HEK293 (cell line): ENCODE measurements at regions not wholly inside any gene's neighbourhood (a gene's known extent, or its start where the extent isn't known, plus 50 kb on each side); places are given as distances from the start of the nearest gene placed in this dataset.

ENCODE experiments used
- CTCF ChIA-PET: fragments of 350-600 bp; formaldehyde crosslinking; extraction: SDS; loops from one replicate; lab custom pipeline; 2021; ENCODE audit warnings: antibody characterized with exemption; lab: Yijun Ruan, JAX
- POLR2A ChIA-PET: fragments of 300-600 bp; formaldehyde crosslinking; extraction: SDS; loops from one replicate; lab custom pipeline; 2020; ENCODE audit warnings: antibody characterized with exemption, inconsistent platforms; lab: Yijun Ruan, JAX
- H3K27ac ChIP-seq: fragments of 200-500 bp; sonication (Bioruptor generic); 2 replicates; pipeline ENCODE4 v1.5.1; 2014; ENCODE audit warnings: low read depth, low read length, control low read depth, inconsistent platforms; ENCODE audit errors: extremely low read depth
- H3K36me3 ChIP-seq, 2 experiments: fragments of 200-500 bp in 1 of 2; sonication (Bioruptor generic) in 1 of 2; 1 replicate in 1 of 2; 2 replicates in 1 of 2; pipeline ENCODE4 v1.5.1; 2014 to 2017; ENCODE audit warnings: inconsistent platforms in 2 of 2, low read length in 2 of 2; ENCODE audit not compliant: control insufficient read depth in 2 of 2, insufficient read depth in 1 of 2
- H3K4me1 ChIP-seq: fragments of 200-500 bp; sonication (Bioruptor generic); 2 replicates; pipeline ENCODE4 v1.5.1; 2014; ENCODE audit warnings: mild to moderate bottlenecking, low read length, inconsistent platforms; ENCODE audit not compliant: control insufficient read depth, insufficient read depth
- H3K4me3 ChIP-seq: 2 replicates; pipeline ENCODE4 v1.5.1; 2011; ENCODE audit warnings: low read depth, mild to moderate bottlenecking, control low read depth, low read length, moderate library complexity
- H3K9me3 ChIP-seq: fragments of 200-500 bp; sonication (Bioruptor generic); 2 replicates; pipeline ENCODE4 v1.5.1; 2014; ENCODE audit warnings: low read depth, low read length, inconsistent platforms; ENCODE audit not compliant: control insufficient read depth, insufficient read depth
- GFI1B ChIP-seq: fragments of 450-650 bp; formaldehyde crosslinking; IDR thresholded peaks from 2 replicates; pipeline ENCODE4 v1.5.1; 2016; ENCODE audit warnings: missing biosample characterization, missing genetic modification characterization
- KLF1 ChIP-seq: fragments of 450-650 bp; formaldehyde crosslinking; IDR thresholded peaks from 2 replicates; pipeline ENCODE4 v1.5.1; 2016; ENCODE audit warnings: missing biosample characterization, missing genetic modification characterization
- MEIS1 ChIP-seq: sonication (generic); formaldehyde crosslinking; IDR thresholded peaks from 2 replicates; pipeline ENCODE4 v1.8.1; 2022; ENCODE audit warnings: missing genetic modification reagents, mild to moderate bottlenecking, borderline replicate concordance
- PRDM4 ChIP-seq: fragments of 450-650 bp; formaldehyde crosslinking; IDR thresholded peaks from 2 replicates; pipeline ENCODE4 v1.5.1; 2017; ENCODE audit warnings: missing biosample characterization, missing genetic modification characterization
- SCRT1 ChIP-seq: fragments of 450-650 bp; formaldehyde crosslinking; IDR thresholded peaks from 2 replicates; pipeline ENCODE4 v1.5.1; 2016; ENCODE audit warnings: missing biosample characterization, missing genetic modification characterization, borderline replicate concordance
- ZBTB1 ChIP-seq: fragments of 450-650 bp; formaldehyde crosslinking; IDR thresholded peaks from 2 replicates; pipeline ENCODE4 v1.5.1; 2016; ENCODE audit warnings: missing biosample characterization, missing genetic modification characterization
- ZFHX2 ChIP-seq: fragments of 450-650 bp; formaldehyde crosslinking; conservative IDR thresholded peaks from 2 replicates; pipeline ENCODE4 v1.5.1; 2016; ENCODE audit warnings: missing biosample characterization, missing genetic modification characterization
- ZFP69B ChIP-seq: fragments of 450-650 bp; formaldehyde crosslinking; IDR thresholded peaks from 2 replicates; pipeline ENCODE4 v1.5.1; 2016; ENCODE audit warnings: missing biosample characterization, missing genetic modification characterization
- ZNF132 ChIP-seq: fragments of 450-650 bp; formaldehyde crosslinking; IDR thresholded peaks from 2 replicates; pipeline ENCODE4 v1.5.1; 2017; ENCODE audit warnings: missing biosample characterization, missing genetic modification characterization, borderline replicate concordance
- ZNF175 ChIP-seq: fragments of 450-650 bp; formaldehyde crosslinking; IDR thresholded peaks from 2 replicates; pipeline ENCODE4 v1.5.1; 2016; ENCODE audit warnings: missing biosample characterization, missing genetic modification characterization
- ZNF202 ChIP-seq: fragments of 450-650 bp; formaldehyde crosslinking; IDR thresholded peaks from 2 replicates; pipeline ENCODE4 v1.5.1; 2016; ENCODE audit warnings: missing biosample characterization, missing genetic modification characterization, borderline replicate concordance
- ZNF311 ChIP-seq: fragments of 450-650 bp; formaldehyde crosslinking; IDR thresholded peaks from 2 replicates; pipeline ENCODE4 v1.5.1; 2017; ENCODE audit warnings: missing biosample characterization, missing genetic modification characterization, borderline replicate concordance
- ZNF350 ChIP-seq: fragments of 450-650 bp; formaldehyde crosslinking; IDR thresholded peaks from 2 replicates; pipeline ENCODE4 v1.5.0; 2017; ENCODE audit warnings: missing biosample characterization, mild to moderate bottlenecking, missing genetic modification characterization
- ZNF37A ChIP-seq: fragments of 450-650 bp; IDR thresholded peaks from 2 replicates; pipeline ENCODE4 v1.5.1; 2018; ENCODE audit warnings: missing biosample characterization, missing genetic modification characterization
- ZNF449 ChIP-seq: fragments of 450-650 bp; formaldehyde crosslinking; IDR thresholded peaks from 2 replicates; pipeline ENCODE4 v1.5.1; 2017; ENCODE audit warnings: missing biosample characterization, mild to moderate bottlenecking, missing genetic modification characterization, moderate library complexity
- ZNF48 ChIP-seq: fragments of 450-650 bp; formaldehyde crosslinking; IDR thresholded peaks from 2 replicates; pipeline ENCODE4 v1.5.1; 2016; ENCODE audit warnings: missing biosample characterization, missing genetic modification characterization
- ZNF561 ChIP-seq: fragments of 450-650 bp; IDR thresholded peaks from 2 replicates; pipeline ENCODE4 v1.5.1; 2018; ENCODE audit warnings: missing biosample characterization, missing genetic modification characterization, borderline replicate concordance
- ZNF571 ChIP-seq: fragments of 450-650 bp; formaldehyde crosslinking; IDR thresholded peaks from 2 replicates; pipeline ENCODE4 v1.5.0; 2017; ENCODE audit warnings: missing biosample characterization, missing genetic modification characterization
- ZNF626 ChIP-seq: fragments of 450-650 bp; sonication (Bioruptor Pico); formaldehyde crosslinking; IDR thresholded peaks from 2 replicates; pipeline ENCODE4 v1.5.1; 2018; ENCODE audit warnings: missing biosample characterization, missing genetic modification characterization, inconsistent platforms
- ZNF645 ChIP-seq: fragments of 450-650 bp; formaldehyde crosslinking; IDR thresholded peaks from 2 replicates; pipeline ENCODE4; 2016; ENCODE audit warnings: missing biosample characterization, missing genetic modification characterization
- ZNF843 ChIP-seq: fragments of 450-650 bp; formaldehyde crosslinking; IDR thresholded peaks from 2 replicates; pipeline ENCODE4 v1.5.1; 2016; ENCODE audit warnings: missing biosample characterization, missing genetic modification characterization
- ZSCAN16 ChIP-seq: fragments of 450-650 bp; formaldehyde crosslinking; IDR thresholded peaks from 2 replicates; pipeline ENCODE4 v1.5.1; 2016; ENCODE audit warnings: missing biosample characterization, missing genetic modification characterization
- TF ChIP-seq, protein P1 (sequence below): fragments of 450-650 bp; formaldehyde crosslinking; IDR thresholded peaks from 2 replicates; pipeline ENCODE4 v1.5.1; 2017; ENCODE audit warnings: missing biosample characterization, missing genetic modification characterization

- H3K36me3 ChIP-seq = no peaks in the 10 kb centered on the region
- ChIA-PET CTCF (no interaction called here), POLR2A (interaction anchor here (0.7 kb wide), 1 partner anchor 184 kb away, joined by 3 read pairs; no protein-coding TSS in a partner anchor)
- no peak overlapping the region for H3K27ac ChIP-seq
- H3K9me3 ChIP-seq = no peaks in the 10 kb centered on the region
- TF ChIP-seq ZNF626 (tag by site-specific recombination) (no peak), ZNF48 (tag by site-specific recombination) (no peak), ZBTB1 (tag by site-specific recombination) (no peak), PRDM4 (no peak), KLF1 (no peak), ZNF311 (tag by site-specific recombination) (no peak), ZNF350 (tag by site-specific recombination) (no peak), ZSCAN16 (tag by site-specific recombination) (no peak), ZNF561 (no peak), ZNF843 (no peak)
- TF ChIP-seq, protein P1, sequence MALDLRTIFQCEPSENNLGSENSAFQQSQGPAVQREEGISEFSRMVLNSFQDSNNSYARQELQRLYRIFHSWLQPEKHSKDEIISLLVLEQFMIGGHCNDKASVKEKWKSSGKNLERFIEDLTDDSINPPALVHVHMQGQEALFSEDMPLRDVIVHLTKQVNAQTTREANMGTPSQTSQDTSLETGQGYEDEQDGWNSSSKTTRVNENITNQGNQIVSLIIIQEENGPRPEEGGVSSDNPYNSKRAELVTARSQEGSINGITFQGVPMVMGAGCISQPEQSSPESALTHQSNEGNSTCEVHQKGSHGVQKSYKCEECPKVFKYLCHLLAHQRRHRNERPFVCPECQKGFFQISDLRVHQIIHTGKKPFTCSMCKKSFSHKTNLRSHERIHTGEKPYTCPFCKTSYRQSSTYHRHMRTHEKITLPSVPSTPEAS = no peak
- H3K4me3 ChIP-seq = no peak overlapping the region
- H3K4me1 ChIP-seq = 0 out of 2 replicates have a peak, but pooled peaks cover 4% of the 10 kb centered on the region
These were observed 349.7 kb downstream of the KIF20B start for GRCh38 chr10:90051053-90051452.

GRCh38 chr10:90051474-90051873, 350.1 kb downstream of the KIF20B start:
- peak; percentile 49 for TF ChIP-seq ZFHX2 (tag by site-specific recombination)
- no peak for TF ChIP-seq SCRT1
- TF ChIP-seq ZFP69B (tag by site-specific recombination) = no peak
- no peak for TF ChIP-seq ZNF202 (tag by site-specific recombination)
- no peak overlapping the region for H3K4me3 ChIP-seq

DNA sequence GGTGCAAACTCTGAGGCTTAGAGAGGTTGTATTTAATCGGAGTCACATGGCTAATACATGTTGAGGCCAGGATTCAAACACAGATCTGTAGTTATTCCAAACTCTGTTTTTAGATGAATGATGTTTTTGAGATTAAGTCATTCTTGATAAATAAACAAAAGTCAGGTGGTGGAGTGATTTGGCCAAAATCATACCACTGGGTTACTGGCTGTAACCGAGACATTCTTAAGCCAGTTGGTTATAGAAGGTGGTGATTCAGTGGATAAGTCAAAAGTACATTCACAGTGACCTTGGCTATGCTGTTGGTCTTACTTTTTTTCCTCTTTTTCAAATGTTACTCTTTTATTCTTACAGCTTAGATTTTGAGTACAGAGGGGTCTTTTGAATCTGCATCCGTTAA, 361.4 kb downstream of the KIF20B start:
- H3K4me3 ChIP-seq = no peak overlapping the region
- no peaks in the 10 kb centered on the region for H3K4me1 ChIP-seq
- no peaks in the 10 kb centered on the region for H3K36me3 ChIP-seq
- ChIA-PET POLR2A (no interaction called here), CTCF (no interaction called here)
- H3K9me3 ChIP-seq = no peaks in the 10 kb centered on the region
- TF ChIP-seq ZNF449 (tag by site-specific recombination) = no peak
- no peak for TF ChIP-seq PRDM4
- TF ChIP-seq GFI1B (tag by site-specific recombination) = no peak
- no peak for TF ChIP-seq ZNF37A (tag by site-specific recombination)
- no peak for TF ChIP-seq MEIS1 (CRISPR knock-in tag)
- no peak for TF ChIP-seq ZNF175 (tag by site-specific recombination)
- TF ChIP-seq ZNF645 (tag by site-specific recombination) = no peak
- TF ChIP-seq ZNF571 (tag by site-specific recombination) = no peak
- no peak for TF ChIP-seq ZNF132 (tag by site-specific recombination)
- no peak overlapping the region for H3K27ac ChIP-seq

More at GRCh38 chr10:90051474-90051873, 350.1 kb downstream of the KIF20B start:
- Histone ChIP-seq H3K27ac (no peak overlapping the region), H3K4me1 (0 out of 2 replicates have a peak, but pooled peaks cover 4% of the 10 kb centered on the region), H3K36me3 (no peaks in the 10 kb centered on the region), H3K9me3 (no peaks in the 10 kb centered on the region)
- POLR2A ChIA-PET = no interaction called here
- CTCF ChIA-PET = no interaction called here
